GM18951 (cell line): ENCODE measurements at regions not wholly inside any gene's neighbourhood (a gene's known extent, or its start where the extent isn't known, plus 50 kb on each side); places are given as distances from the start of the nearest gene placed in this dataset.
"Not testable (repeated sequence)": the region's sequence is repeated elsewhere in the genome, so short reads cannot be mapped to it uniquely, and the experiment has no call there.

ENCODE experiments used
- POLR2A ChIP-seq: IDR thresholded peaks from 4 replicates; pipeline ENCODE4 v1.6.1; 2011; ENCODE audit warnings: mild to moderate bottlenecking; ENCODE audit not compliant: insufficient read length, insufficient read depth; ENCODE audit errors: extremely low read depth
- in situ Hi-C: fragments of 300-500 bp; cut with MboI; formaldehyde crosslinking; loops from one replicate; pipeline ENCODE4 v1.12.0; 2022; ENCODE audit warnings: low sequenced_read_pairs, mixed read lengths, inconsistent platforms; ENCODE audit not compliant: unreplicated experiment

DNA sequence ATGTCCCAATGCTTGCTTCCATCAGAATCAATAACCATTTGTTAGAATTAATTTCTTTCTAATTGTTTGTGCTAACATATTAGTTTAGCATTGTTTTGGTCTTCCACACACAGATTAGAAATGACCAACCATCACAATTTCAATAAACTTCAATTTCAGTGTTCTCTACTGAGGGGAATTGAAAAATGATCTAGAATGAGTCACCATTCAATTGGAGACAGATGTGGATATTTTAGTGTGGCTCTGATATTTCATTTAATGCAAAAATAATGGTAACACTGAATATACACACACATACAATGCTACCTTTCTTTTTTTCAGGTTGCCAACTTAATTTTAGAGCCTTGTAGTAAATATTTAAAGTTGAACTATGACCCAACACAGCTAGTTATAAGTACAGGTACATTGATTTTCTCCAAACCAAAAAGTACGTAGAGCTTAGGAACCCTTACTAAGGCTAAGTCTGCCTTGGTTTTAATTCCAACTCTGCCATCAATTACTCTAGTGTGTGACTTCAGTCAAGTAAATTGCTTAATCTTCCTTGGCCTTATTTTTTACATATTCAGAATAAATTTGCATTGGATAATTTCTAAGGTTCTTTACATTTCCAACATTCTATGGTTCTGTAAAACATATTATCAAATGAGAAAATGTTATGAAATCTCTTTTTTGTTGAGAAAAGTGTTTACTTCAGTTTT, 143.9 kb downstream of the DMRTA1 start:
- TF ChIP-seq POLR2A, result no peak
- in situ Hi-C loops, result no loop called here

- TF ChIP-seq POLR2A, result no peak
- in situ Hi-C loops, result no loop called here
Measured at GRCh38 chr9:22595805-22596204, 149.2 kb downstream of the DMRTA1 start.

- TF ChIP-seq POLR2A, result no peak
- in situ Hi-C loops, result no loop called here
Measured at GRCh38 chr9:22617156-22617555, 170.5 kb downstream of the DMRTA1 start.

- in situ Hi-C loops, result no loop called here
- no peak for TF ChIP-seq POLR2A
Measured at GRCh38 chr9:22622815-22623214, 176.2 kb downstream of the DMRTA1 start.

- in situ Hi-C loops, result no loop called here
- TF ChIP-seq POLR2A, result no peak
Measured at GRCh38 chr9:22623236-22623635, 176.6 kb downstream of the DMRTA1 start.

- TF ChIP-seq POLR2A, result no peak
- in situ Hi-C loops, result no loop called here
Measured at GRCh38 chr9:22625540-22625939, 178.9 kb downstream of the DMRTA1 start.

DNA sequence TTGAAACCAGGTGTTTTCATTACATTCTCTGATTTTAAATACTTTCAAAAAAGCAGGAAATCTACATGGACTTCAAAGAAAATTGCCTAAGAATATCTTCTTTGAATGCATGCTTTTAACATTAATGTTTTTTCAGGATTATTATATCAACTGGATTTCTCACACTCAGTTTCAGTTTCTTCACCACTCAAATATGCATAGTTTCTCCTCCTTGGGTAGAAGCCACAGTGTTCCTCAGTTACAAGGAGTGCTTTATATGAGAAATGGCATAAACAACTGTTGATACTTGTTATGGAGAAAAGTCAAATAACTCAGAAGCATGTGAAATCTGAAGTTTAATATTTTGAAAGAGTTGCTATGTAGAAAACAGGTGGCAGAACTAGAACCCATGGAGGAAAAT, 196.9 kb downstream of the DMRTA1 start:
- in situ Hi-C loops, result no loop called here
- TF ChIP-seq POLR2A, result no peak

GRCh38 chr9:22645893-22646292, 199.3 kb downstream of the DMRTA1 start:
- in situ Hi-C loops, result no loop called here
- TF ChIP-seq POLR2A, result no peak

DNA sequence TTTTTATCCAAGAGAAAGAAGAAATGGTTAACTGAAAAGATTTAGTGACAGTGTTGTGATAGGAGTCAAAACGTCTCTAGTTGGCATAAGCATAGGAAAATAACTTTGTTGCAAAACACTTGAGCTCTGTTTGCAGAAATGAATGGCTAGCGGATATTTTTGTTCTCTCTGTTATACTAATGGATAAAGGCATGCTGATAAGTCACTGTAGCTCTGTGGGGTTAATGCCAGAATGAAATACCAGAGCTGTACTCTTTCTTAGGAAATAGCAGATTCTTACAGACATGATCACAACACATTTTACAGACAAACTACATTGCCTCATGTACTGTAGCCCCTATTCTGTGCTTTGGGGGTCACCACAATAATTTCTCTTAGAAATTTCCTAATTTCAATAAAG, 202.8 kb downstream of the DMRTA1 start:
- no peak for TF ChIP-seq POLR2A
- in situ Hi-C loops, result no loop called here

- no peak for TF ChIP-seq POLR2A
- in situ Hi-C loops, result no loop called here
Measured at GRCh38 chr9:22650145-22650544, 203.5 kb downstream of the DMRTA1 start.

DNA sequence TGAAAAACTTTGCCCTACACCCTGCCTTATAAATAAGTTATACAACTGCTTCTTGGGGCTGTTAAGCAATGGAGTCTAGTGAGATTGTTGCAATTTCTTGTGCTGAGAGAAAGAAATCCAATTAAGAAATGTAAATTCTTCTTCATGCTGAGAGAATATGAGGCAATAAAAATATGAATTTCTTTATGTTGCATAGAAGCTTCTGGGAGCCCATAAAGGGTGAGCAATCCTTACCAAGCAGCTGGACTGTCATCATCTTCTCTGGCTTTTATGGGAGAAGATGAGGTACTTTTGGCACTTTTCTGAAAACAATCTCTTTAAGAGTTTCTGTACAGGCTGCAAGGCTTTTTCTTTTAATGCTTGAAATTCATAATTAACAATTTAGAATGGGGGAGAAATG, 204.3 kb downstream of the DMRTA1 start:
- TF ChIP-seq POLR2A, result no peak
- in situ Hi-C loops, result no loop called here

- TF ChIP-seq POLR2A, result no peak
- in situ Hi-C loops, result no loop called here
Measured at GRCh38 chr9:22654833-22655232, 208.2 kb downstream of the DMRTA1 start.

- in situ Hi-C loops, result no loop called here
- TF ChIP-seq POLR2A, result no peak
Measured at GRCh38 chr9:22657713-22658112, 211.1 kb downstream of the DMRTA1 start.

DNA sequence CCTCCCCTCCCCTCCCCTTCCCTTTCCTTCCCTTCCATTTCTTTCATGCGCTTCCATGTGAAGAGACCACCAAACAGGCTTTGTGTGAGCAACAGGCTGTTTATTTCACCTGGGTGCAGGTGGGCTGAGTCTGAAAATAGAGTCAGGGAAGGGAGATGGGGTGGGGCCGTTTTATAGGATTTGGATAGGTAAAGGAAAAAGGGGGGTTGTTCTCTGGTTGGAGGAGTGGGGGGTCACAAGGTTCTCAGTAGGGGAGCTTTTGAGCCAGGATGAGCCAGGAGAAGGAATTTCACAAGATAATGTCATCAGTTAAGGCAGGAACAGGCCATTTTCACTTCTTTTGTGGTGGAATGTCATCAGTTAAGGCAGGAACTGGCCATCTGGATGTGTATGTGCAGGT, 211.9 kb downstream of the DMRTA1 start:
- in situ Hi-C loops, result not testable (repeated sequence)

DNA sequence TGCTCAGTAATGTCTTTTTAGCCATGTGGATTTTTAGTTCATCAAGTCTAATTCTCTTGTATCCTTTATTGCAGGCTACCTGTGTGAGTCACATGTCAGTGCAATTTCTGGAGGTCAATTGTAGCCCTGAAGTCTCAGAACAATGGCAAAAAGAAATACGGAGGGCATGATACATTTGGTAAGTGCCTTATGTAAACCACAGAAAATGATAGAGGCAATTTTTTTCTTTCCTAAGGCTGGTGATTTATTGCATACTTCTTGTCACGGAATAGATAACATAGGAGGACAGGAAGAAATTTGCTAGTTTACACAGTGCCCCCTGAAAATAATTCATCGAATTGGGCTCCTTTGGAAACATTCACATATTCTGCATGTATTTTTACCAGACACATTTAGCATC, 235.9 kb downstream of the DMRTA1 start:
- in situ Hi-C loops, result no loop called here

More for the DNA sequence above, 235.9 kb downstream of the DMRTA1 start:
- no peak for TF ChIP-seq POLR2A
